ENCODE measurements at regions not wholly inside any gene's neighbourhood (a gene's known extent, or its start where the extent isn't known, plus 50 kb on each side); places are given as distances from the start of the nearest gene placed in this dataset.

- DNase-seq: no peak
These were observed 78.1 kb upstream of the TBX20 start for GRCh38 chr7:35331730-35332678.

- DNase-seq: no peak
These were observed 75.1 kb upstream of the TBX20 start for GRCh38 chr7:35329026-35329425.

DNA sequence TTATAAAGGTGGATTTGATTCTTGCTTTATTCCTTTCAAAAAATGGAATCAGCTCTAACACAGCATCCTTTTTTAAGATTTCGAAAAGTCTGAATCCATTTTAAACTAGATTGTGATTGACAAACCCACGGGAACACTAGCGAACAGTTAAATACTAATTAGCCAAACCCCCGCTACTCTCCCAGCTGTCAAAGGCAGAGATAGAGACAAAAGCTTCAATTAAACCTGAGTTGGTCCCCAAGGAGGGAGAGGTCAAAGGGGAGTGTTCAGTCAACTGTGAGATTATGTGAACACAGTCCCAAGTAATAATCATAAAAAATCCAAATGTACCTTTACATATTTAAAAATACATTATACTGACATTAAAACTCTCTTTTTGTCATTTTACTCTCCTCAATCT is 65.7 kb upstream of the TBX20 start:
- DNase-seq: no peak

- no peak for DNase-seq
These were observed 62.6 kb upstream of the TBX20 start for GRCh38 chr7:35316549-35316948.

DNA sequence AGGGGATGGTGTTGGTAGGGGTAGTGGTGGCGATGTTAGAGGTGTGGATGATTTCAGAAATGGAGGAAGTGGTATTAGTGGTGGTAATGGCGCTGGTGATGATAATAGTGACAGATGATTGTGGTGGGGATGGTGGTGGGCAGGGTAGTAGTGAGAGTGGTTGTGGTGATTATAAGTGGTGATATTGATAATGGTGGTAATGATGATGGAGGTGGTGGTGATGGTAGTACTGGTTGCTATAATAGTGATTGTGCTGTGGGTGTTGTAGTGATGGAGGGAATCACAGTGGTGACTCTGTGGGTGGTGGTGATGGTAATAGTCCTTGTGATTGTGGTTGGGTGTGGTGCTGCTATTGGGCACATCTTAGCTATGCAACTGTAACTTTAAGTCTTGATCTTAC is 61.6 kb upstream of the TBX20 start:
- DNase-seq: no peak

DNA sequence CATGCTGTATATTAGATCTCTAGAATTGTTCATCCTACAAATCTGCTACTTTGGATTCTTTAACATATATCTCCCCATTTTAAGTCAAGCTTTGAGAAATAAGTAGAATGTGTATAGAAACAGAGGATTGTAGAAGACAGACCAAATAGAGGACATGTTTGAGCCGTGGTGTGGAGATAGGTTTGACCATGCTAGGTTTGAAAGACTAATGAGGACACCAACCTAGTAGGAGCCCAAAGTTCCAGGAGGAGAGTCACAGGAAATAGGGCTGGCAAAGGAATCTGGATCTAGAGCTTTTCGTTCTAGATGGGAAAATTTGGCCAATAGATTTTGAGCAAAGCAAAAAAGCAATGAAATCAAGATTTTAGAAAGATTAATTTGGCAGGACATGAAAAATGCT is 60.5 kb upstream of the TBX20 start:
- DNase-seq: no peak

- no peak for DNase-seq
These were observed 59.7 kb upstream of the TBX20 start for GRCh38 chr7:35313575-35313974.

Measured in hematopoietic multipotent progenitor cell treated with erythropoietin and hydrocortisone succinate and interleukin-3 and kit ligand, for 4 days (in vitro differentiated cells).